HG03025 (cell line): ENCODE measurements at regions not wholly inside any gene's neighbourhood (a gene's known extent, or its start where the extent isn't known, plus 50 kb on each side); places are given as distances from the start of the nearest gene placed in this dataset.
"Not testable (repeated sequence)": the region's sequence is repeated elsewhere in the genome, so short reads cannot be mapped to it uniquely, and the experiment has no call there.

ENCODE experiments used
- ATAC-seq: cut with Tn5 transposase; IDR thresholded peaks from one replicate; pipeline ENCODE4 v1.9.1; 2021; ENCODE audit warnings: mild to moderate bottlenecking, moderate library complexity; ENCODE audit not compliant: unreplicated experiment, low FRiP score

DNA sequence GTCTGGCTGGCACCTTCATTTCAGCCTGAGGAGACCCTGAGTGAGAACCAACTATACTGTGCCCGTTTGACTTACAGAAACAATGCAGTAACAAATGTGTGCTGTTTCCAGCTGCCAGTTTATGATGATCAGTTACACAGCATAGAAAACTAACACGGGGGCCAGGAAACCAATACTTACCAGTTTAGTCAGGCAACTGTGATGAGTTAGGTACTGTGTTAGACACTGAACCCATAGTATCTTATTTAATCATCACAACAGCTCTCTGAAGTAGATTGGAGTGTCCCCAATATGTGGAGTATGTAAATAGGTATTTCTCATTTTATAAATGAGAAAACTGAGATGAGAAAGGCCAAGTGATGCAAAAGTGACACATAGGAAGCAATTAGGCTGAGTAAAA is 620.9 kb upstream of the KLF12 start:
- no peak for ATAC-seq

GRCh38 chr13:74751739-74752138 is 617.5 kb upstream of the KLF12 start:
- no peak for ATAC-seq

- no peak for ATAC-seq
These were observed 613.2 kb upstream of the KLF12 start for GRCh38 chr13:74747186-74747955.

GRCh38 chr13:74743992-74744391 is 609.8 kb upstream of the KLF12 start:
- no peak for ATAC-seq

DNA sequence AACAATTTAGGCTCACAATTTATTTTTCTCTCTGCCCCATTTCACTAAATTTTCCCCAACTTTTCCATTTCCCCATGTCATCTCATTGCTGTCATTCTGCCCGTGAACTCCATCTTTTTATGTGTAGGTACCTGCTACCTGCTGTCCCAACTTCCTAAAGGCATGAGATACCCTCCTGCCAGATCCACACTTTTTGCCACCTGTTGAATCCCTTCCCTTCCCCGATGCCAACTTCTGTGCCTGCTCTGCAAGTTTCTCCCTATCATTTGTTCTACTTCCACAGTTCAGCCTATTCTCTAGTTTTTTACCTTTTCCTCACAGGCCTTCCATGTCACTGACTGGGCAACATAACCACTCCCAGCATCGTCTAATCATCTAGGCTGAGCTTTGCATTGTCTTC is 607.5 kb upstream of the KLF12 start:
- no peak for ATAC-seq

DNA sequence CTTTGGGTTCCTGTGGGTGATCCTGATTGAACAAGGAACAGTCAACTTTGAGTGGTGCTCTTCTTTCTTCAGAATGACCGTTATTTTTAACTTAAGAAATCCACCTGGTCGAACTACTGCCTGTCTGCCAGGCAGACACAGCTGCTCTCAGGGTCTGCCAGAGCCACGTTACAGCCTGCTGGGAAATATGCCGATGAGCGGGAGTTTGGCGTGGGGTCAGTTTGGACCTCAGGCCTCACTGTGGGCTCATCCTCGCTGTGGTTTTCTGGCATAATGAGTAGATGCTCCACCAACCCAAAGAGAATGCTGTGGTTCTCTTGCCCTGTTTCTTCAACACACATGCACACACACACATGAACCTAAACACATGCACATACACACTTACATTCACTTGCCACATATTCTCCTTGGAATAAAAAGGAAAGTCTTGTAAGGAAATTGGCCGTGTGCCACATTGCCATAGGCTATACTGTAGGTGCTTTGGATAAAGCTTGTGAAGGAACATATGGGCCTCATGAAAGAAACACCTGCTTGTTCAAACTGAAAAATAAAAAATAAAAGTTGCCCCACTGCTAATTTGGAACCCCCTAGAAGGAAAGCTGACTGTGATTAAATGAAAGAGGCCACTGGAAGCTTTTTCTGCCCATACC is 598.7 kb upstream of the KLF12 start:
- ATAC-seq = no peak

DNA sequence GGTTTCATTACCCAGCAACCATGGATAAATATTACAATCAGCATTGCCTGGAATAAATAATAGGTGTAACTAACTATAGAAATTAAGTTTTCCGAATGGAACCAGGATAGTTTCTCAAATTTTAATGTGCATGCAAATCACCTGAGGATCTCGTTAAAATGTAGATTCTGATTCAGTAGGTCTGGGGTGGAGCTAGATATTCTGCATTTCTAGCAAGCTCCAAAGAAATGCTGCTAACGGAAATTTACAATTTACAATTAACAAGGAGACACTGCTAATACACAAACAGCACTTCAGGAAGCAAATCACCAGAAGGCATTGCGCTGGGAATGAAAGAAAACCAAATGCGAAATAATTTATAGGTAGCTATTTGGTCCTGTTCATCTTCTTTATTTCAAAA is 597.5 kb upstream of the KLF12 start:
- ATAC-seq = no peak

- ATAC-seq = no peak
These were observed 596.5 kb upstream of the KLF12 start for GRCh38 chr13:74730556-74731331.

DNA sequence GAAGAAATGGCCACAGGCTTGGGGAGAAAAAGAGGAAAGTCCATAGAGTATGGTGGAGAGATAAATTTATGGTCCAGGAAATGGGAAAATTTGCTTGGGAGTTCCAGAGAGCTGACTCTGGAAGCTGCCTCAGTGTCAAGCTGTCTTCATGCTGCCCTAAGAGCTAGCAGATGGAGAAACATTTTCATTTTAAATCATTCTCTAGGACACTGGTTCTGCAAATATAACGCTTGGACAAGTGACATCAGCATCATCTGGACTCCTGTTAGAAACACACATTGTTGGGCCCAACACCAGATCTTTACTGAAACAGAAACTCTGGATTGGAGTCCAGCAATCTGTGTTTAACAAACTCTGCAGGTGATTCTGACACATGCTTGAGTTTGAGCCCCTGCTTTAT is 592.0 kb upstream of the KLF12 start:
- no peak for ATAC-seq

- not testable (repeated sequence) for ATAC-seq
These were observed 584.1 kb upstream of the KLF12 start for GRCh38 chr13:74718232-74718842.

DNA sequence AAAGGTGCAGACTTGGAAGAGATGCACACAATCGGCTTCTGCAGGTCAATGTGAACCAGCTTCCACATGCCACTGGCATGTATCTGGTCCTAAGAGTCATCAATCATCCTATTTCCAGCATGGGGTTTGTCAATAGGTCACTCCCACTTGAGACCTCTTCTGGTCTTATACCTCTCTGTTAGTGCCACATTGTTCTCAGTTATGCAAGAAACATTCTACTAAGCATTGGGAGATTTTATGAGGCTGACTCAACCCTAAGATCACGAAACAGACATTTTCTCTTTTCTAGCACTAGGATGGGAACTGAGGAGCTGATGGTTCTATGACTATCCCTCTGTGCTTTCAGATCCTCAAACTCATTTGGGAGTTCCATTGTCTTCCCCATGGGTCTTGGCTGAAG is 581.5 kb upstream of the KLF12 start:
- ATAC-seq = no peak

DNA sequence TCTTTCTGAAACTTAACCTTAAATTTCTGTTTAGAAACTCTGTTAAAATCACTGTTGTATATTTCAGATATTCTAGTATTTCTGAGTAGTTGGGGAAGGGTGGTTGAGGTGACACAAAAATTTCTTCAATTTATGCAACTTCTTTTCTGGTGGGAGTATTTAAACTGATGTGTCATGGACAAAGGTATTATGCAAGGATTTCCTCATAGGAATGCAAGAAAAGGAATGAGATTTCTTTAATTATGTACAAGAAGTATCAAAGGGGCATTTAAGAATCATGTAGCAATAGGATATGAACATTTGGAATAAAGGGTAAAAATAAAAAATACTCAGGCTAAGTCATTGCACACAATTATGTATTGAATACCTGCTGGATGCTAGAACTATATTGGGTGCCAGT is 575.8 kb upstream of the KLF12 start:
- no peak for ATAC-seq

- ATAC-seq = no peak
These were observed 575.0 kb upstream of the KLF12 start for GRCh38 chr13:74709226-74709625.

- no peak for ATAC-seq
These were observed 574.4 kb upstream of the KLF12 start for GRCh38 chr13:74708629-74709028.

GRCh38 chr13:74707291-74707690 is 573.1 kb upstream of the KLF12 start:
- ATAC-seq = no peak

DNA sequence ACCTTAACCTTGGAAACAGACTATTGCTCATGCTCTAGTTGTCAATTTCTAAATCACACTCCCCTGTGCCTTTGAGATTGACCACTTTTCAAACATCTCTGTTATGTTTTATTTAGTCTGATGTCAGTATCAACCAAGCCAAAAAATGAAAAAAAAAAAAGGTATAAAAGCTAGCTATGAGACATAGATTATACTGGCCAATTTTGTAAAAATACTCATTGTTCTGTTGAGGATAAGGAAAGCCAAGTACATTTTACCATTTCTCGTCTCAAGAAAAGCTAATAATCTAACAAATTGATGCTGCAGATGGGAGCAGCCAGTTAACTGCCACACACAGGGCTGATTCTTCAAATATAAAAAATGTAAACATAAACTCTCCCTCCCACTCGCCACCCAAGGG is 572.6 kb upstream of the KLF12 start:
- no peak for ATAC-seq

DNA sequence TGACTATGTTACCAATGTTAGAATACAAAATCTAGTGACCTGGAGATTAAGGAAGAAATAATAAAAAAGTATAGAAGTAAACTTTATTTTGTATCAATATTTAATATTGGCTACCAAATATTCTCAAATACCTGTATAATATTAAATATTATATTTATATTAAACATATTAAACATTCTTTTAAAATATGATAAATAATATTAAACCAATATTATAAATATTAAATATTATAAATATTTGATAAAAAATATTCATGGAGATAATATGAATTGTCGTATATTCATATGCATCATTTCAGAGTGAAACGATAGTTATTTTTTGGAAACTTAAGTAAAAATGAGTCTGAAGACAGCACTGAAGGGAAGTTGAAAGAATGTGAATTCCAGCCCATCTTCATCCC is 571.2 kb upstream of the KLF12 start:
- ATAC-seq = no peak

- no peak for ATAC-seq
These were observed 569.7 kb upstream of the KLF12 start for GRCh38 chr13:74703855-74704387.

- no peak for ATAC-seq
These were observed 562.1 kb upstream of the KLF12 start for GRCh38 chr13:74696148-74696922.
